H1 (cell line): ENCODE measurements at regions not wholly inside any gene's neighbourhood (a gene's known extent, or its start where the extent isn't known, plus 50 kb on each side); places are given as distances from the start of the nearest gene placed in this dataset.

Source experiments
- CTCF ChIP-seq, 3 experiments: IDR thresholded peaks; 1 replicate in 2 of 3; 2 replicates in 1 of 3; pipeline versions ENCODE4 v1.5.1 to v1.6.1; 2011; ENCODE audit warnings: low read length in 3 of 3, mild to moderate bottlenecking in 3 of 3, inconsistent platforms in 2 of 3, low read depth in 1 of 3, moderate library complexity in 1 of 3; ENCODE audit not compliant: insufficient read depth in 1 of 3; ENCODE audit errors: control extremely low read depth in 1 of 3
- TBP ChIP-seq: IDR thresholded peaks from 2 replicates; pipeline ENCODE4 v1.6.1; 2011; ENCODE audit warnings: low read depth, low read length, improper control_type of control experiment
- USF2 ChIP-seq: IDR thresholded peaks from 2 replicates; pipeline ENCODE4 v1.6.1; 2011; ENCODE audit warnings: low read length, improper control_type of control experiment

GRCh38 chr2:78201064-78201575 is 678.9 kb upstream of the LRRTM4 start (continued):
- TF ChIP-seq CTCF (IDR thresholded peaks at IDR 0.05; ENCODE audit: control extremely low read depth in 1 of 3, insufficient read depth in 1 of 3, low read depth in 1 of 3, low read length in 3 of 3) (no peak), USF2 (no peak), TBP (no peak)
- TF ChIP-seq, all 59 proteins: peak for 0
